ENCODE measurements at regions not wholly inside any gene's neighbourhood (a gene's known extent, or its start where the extent isn't known, plus 50 kb on each side); places are given as distances from the start of the nearest gene placed in this dataset.
A peak's percentile ranks its signal among the peaks of the same experiment; 100 is the strongest.
"Not testable (repeated sequence)": the region's sequence is repeated elsewhere in the genome, so short reads cannot be mapped to it uniquely, and the experiment has no call there.

DNA sequence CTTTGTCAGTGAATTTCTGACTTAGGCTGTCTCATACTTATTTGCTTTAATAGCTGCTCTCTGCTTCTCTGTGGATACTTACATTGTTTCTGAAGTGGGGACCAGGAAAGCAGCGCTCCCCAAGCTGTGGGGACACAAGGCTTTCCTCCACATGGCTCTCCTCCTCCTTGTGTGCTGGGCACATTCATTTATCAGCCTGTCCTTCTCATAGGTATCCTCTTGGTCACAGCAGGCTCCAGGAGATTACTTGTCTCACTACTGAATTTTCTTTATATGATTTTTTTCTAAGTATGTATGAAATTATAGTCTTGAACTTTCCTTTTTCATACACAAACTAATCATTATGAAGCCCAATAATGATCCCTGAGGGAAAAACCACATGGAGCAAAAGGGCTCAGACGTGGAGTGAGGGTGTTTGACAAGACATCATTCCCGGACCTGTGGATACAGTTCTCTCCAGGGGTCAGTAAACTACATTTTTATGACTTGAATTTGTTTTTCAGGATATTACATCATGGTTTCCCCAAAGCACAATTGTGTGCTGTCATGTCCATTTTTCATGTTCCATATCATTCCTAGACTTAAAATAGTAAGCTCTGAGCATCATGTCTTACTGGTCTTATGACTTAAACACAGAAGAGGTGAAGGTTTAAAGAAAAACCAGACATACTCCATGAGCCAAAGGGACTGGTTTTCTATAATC lies 234.5 kb downstream of the PCSK1 start:
- no peaks in the 10 kb centered on the region for H3K27me3 ChIP-seq
- no peak overlapping the region for H3K4me3 ChIP-seq
- intact Hi-C loops (cut with DNase I) = no loop called here
- DNase-seq = no peak
- WGBS, 2 donors = 70 to 77% methylated on average over 3 of the region's 3 CpGs
- no peaks in the 10 kb centered on the region for H3K9me3 ChIP-seq
- TF ChIP-seq EP300 (IDR thresholded peaks at IDR 0.05) (no peak), POLR2AphosphoS5 (IDR thresholded peaks at IDR 0.05) (no peak), POLR2A (IDR thresholded peaks at IDR 0.05) (no peak)
- TF ChIP-seq, protein P1, sequence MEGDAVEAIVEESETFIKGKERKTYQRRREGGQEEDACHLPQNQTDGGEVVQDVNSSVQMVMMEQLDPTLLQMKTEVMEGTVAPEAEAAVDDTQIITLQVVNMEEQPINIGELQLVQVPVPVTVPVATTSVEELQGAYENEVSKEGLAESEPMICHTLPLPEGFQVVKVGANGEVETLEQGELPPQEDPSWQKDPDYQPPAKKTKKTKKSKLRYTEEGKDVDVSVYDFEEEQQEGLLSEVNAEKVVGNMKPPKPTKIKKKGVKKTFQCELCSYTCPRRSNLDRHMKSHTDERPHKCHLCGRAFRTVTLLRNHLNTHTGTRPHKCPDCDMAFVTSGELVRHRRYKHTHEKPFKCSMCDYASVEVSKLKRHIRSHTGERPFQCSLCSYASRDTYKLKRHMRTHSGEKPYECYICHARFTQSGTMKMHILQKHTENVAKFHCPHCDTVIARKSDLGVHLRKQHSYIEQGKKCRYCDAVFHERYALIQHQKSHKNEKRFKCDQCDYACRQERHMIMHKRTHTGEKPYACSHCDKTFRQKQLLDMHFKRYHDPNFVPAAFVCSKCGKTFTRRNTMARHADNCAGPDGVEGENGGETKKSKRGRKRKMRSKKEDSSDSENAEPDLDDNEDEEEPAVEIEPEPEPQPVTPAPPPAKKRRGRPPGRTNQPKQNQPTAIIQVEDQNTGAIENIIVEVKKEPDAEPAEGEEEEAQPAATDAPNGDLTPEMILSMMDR (IDR thresholded peaks at IDR 0.05) = no peak
- H3K27ac ChIP-seq = no peak overlapping the region
- H3K36me3 ChIP-seq = no peaks in the 10 kb centered on the region
- H3K4me1 ChIP-seq = peaks cover 0 to 6% (median 0%) of the 10 kb centered on the region in 4 donors

DNA sequence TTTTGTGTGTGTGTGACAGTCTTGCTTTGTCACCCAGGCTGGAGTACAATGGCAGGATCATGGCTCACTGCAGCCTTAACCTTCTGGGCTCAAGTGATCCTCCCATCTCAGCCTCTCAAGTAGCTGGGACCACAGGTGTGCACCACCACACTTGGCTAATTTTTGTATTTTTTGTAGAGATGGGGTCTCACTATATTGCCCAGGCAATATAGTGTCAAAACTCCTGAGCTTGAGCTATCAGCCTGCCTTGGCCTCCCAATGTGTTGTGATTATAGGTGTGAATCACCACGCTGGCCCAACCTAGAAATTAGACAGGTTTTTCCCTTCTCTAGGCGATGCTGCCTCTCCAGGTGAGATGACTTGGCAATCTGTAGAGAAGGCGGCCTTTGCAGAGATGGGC lies 235.3 kb downstream of the PCSK1 start:
- H3K4me3 ChIP-seq; H3K27ac ChIP-seq; H3K36me3 ChIP-seq; H3K9me3 ChIP-seq; intact Hi-C loops (cut with DNase I); H3K27me3 ChIP-seq; DNase-seq; H3K4me1 ChIP-seq: not testable (repeated sequence)
- 94 to 99% methylated on average over 3 of the region's 3 CpGs for WGBS, 2 donors

DNA sequence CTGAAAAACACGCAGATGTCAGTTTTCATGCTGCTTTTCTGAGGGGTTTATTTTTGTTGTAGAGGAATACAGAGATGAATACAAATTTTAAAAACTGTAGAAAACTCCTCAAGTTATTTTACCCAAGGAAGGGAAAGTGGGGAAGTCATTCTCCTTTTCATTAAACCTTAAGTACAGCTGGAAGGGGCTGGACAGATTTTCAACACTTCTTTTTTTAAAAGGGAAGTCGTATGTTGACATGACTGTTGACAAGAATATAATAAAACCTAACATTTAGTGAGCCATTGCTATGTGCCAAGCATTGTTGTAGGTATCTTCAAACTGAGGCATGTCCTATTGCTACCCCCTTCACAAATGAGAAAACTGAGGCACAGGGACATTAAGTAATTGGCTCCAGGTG lies 235.7 kb upstream of the ELL2 start:
- Histone ChIP-seq H3K27me3 (no peaks in the 10 kb centered on the region), H3K9me3 (no peaks in the 10 kb centered on the region), H3K4me3 (no peak overlapping the region), H3K36me3 (no peaks in the 10 kb centered on the region), H3K4me1 (peaks cover 0 to 6% (median 0%) of the 10 kb centered on the region in 4 donors), H3K27ac (peak overlapping the region in 1 of 4 donors; percentile 33)
- TF ChIP-seq POLR2A (IDR thresholded peaks at IDR 0.05) = no peak
- TF ChIP-seq, protein P1 (IDR thresholded peaks at IDR 0.05) = no peak
- TF ChIP-seq POLR2AphosphoS5 (IDR thresholded peaks at IDR 0.05) = no peak
- TF ChIP-seq EP300 (IDR thresholded peaks at IDR 0.05) = no peak
- no peak for DNase-seq
- WGBS, 2 donors = 55 to 76% methylated on average over 2 of the region's 2 CpGs
- intact Hi-C loops (cut with DNase I) = no loop called here

DNA sequence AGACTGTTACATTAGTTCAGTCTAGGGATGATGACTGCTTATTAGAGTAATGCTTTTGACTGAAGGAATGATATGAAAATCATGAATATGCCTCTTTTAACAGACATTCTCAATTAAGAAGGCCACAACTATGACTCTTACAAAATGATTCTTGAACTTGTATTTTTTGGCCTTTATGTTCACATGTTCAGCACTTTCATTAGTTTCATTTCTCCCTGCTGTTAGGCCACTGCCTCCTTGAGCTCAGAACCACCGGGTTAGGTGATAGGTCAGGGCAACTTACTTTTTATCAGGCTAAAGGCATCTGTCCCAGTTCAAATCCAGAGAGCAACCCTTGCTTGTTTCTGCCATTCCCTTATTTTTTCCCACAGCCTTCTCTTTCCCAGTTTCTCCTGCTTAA lies 235.2 kb upstream of the ELL2 start:
- H3K36me3 ChIP-seq = no peaks in the 10 kb centered on the region
- intact Hi-C loops (cut with DNase I) = no loop called here
- WGBS, 2 donors = 38 to 71% methylated on average over 1 of the region's 1 CpG
- TF ChIP-seq POLR2A (IDR thresholded peaks at IDR 0.05) (no peak), POLR2AphosphoS5 (IDR thresholded peaks at IDR 0.05) (no peak), EP300 (IDR thresholded peaks at IDR 0.05) (no peak)
- TF ChIP-seq, protein P1 (IDR thresholded peaks at IDR 0.05) = no peak
- H3K27me3 ChIP-seq = no peaks in the 10 kb centered on the region
- peaks cover 0 to 6% (median 0%) of the 10 kb centered on the region in 4 donors for H3K4me1 ChIP-seq
- DNase-seq = no peak
- peak overlapping the region in 1 of 4 donors; percentile 33 for H3K27ac ChIP-seq
- H3K4me3 ChIP-seq = no peak overlapping the region
- no peaks in the 10 kb centered on the region for H3K9me3 ChIP-seq

DNA sequence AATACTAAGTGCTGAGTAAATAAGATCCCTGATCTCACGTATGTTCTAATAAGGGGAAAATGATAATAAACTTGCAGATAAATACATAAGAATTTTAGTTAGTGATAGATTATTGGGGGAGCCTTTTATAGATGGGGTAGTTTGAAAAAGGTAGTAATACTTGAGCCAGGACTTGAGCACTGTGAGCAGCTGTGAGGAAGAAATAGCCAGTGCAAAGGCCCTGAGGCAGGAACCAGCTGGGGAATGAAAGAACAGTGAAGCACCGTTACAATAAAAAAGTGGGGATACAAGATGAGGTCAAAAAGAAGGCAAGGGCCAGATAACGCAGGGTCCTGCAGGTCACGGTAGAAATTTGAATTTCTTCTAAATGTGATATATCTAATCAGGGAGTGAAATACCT lies 234.8 kb upstream of the ELL2 start:
- Histone ChIP-seq H3K27me3 (no peaks in the 10 kb centered on the region), H3K27ac (peak overlapping the region in 1 of 4 donors; percentile 33), H3K4me1 (peaks cover 0 to 6% (median 0%) of the 10 kb centered on the region in 4 donors), H3K36me3 (no peaks in the 10 kb centered on the region), H3K4me3 (no peak overlapping the region), H3K9me3 (no peaks in the 10 kb centered on the region)
- DNase-seq = no peak
- TF ChIP-seq, protein P1 (IDR thresholded peaks at IDR 0.05) = no peak
- TF ChIP-seq EP300 (IDR thresholded peaks at IDR 0.05) (no peak), POLR2AphosphoS5 (IDR thresholded peaks at IDR 0.05) (no peak), POLR2A (IDR thresholded peaks at IDR 0.05) (no peak)
- intact Hi-C loops (cut with DNase I) = no loop called here
- WGBS, 2 donors = 96 to 97% methylated on average over 4 of the region's 4 CpGs

Data from sigmoid colon (tissue), 6 donors.